SK-N-SH treated with all-trans-retinoic acid at 6 μM for 48 hours (cell line): ENCODE measurements at regions not wholly inside any gene's neighbourhood (a gene's known extent, or its start where the extent isn't known, plus 50 kb on each side); places are given as distances from the start of the nearest gene placed in this dataset.

Experiments
- ATAC-seq: fragments of 200-7000 bp; cut with Tn5 transposase; 3 replicates; pipeline ENCODE4 v1.9.1; 2020; ENCODE audit warnings: mild to moderate bottlenecking, moderate library complexity
- ARNTL ChIP-seq: fragments of 450-650 bp; formaldehyde crosslinking; IDR thresholded peaks from 2 replicates; pipeline ENCODE4 v1.5.0; 2020; ENCODE audit warnings: low read depth, mild to moderate bottlenecking, moderate library complexity, borderline replicate concordance
- CSDC2 ChIP-seq: fragments of 250-450 bp; sonication (Bioruptor Pico); IDR thresholded peaks from 2 replicates; pipeline ENCODE4 v1.5.0; 2020; ENCODE audit warnings: mild to moderate bottlenecking, moderate library complexity
- ESRRG ChIP-seq: fragments of 250-450 bp; sonication (Bioruptor Pico); IDR thresholded peaks from 2 replicates; pipeline ENCODE4 v1.6.1; 2021; ENCODE audit warnings: mild to moderate bottlenecking
- GLIS3 ChIP-seq: fragments of 250-450 bp; sonication (Bioruptor Pico); IDR thresholded peaks from 2 replicates; pipeline ENCODE4 v1.5.0; 2020; ENCODE audit warnings: mild to moderate bottlenecking, moderate library complexity
- ISL1 ChIP-seq: fragments of 250-450 bp; sonication (Bioruptor Pico); IDR thresholded peaks from 2 replicates; pipeline ENCODE4 v2.1.2; 2022; ENCODE audit warnings: mild to moderate bottlenecking, moderate library complexity
- OSR1 ChIP-seq: fragments of 250-450 bp; sonication (Bioruptor Pico); IDR thresholded peaks from 2 replicates; pipeline ENCODE4 v1.8.0; 2022; ENCODE audit warnings: moderate library complexity, mild to moderate bottlenecking, inconsistent platforms
- PPARA ChIP-seq: fragments of 250-450 bp; sonication (Bioruptor Pico); IDR thresholded peaks from 2 replicates; pipeline ENCODE4 v1.5.0; 2020; ENCODE audit warnings: mild to moderate bottlenecking, borderline replicate concordance
- RARB ChIP-seq: fragments of 250-450 bp; sonication (Bioruptor Pico); IDR thresholded peaks from 2 replicates; pipeline ENCODE4 v1.8.0; 2021; ENCODE audit warnings: mild to moderate bottlenecking, moderate library complexity
- SNAI2 ChIP-seq: fragments of 250-450 bp; sonication (Bioruptor Pico); IDR thresholded peaks from 2 replicates; pipeline ENCODE4 v1.5.0; 2020; ENCODE audit warnings: mild to moderate bottlenecking, moderate library complexity
- TCF4 ChIP-seq: fragments of 250-450 bp; sonication (Bioruptor Pico); IDR thresholded peaks from 2 replicates; pipeline ENCODE4 v1.8.0; 2021; ENCODE audit warnings: mild to moderate bottlenecking, moderate library complexity, borderline replicate concordance
- TOX ChIP-seq: fragments of 250-450 bp; sonication (Bioruptor Pico); IDR thresholded peaks from 2 replicates; pipeline ENCODE4 v1.8.0; 2021; ENCODE audit warnings: mild to moderate bottlenecking, moderate library complexity, borderline replicate concordance
- ZC3H10 ChIP-seq: fragments of 250-450 bp; sonication (Bioruptor Pico); IDR thresholded peaks from 2 replicates; pipeline ENCODE4 v1.5.1; 2021; ENCODE audit warnings: mild to moderate bottlenecking, moderate library complexity
- ZFP3 ChIP-seq: fragments of 250-450 bp; sonication (Bioruptor Pico); IDR thresholded peaks from 2 replicates; pipeline ENCODE4 v1.5.0; 2020; ENCODE audit warnings: mild to moderate bottlenecking, moderate library complexity
- ZFP30 ChIP-seq: fragments of 450-650 bp; formaldehyde crosslinking; IDR thresholded peaks from 2 replicates; pipeline ENCODE4 v1.5.0; 2022; ENCODE audit warnings: mild to moderate bottlenecking, moderate library complexity
- ZNF565 ChIP-seq: fragments of 450-650 bp; formaldehyde crosslinking; conservative IDR thresholded peaks from 2 replicates; pipeline ENCODE4 v1.5.0; 2020; ENCODE audit warnings: low read depth, mild to moderate bottlenecking, moderate library complexity
- ZNF70 ChIP-seq: fragments of 450-650 bp; formaldehyde crosslinking; IDR thresholded peaks from 2 replicates; pipeline ENCODE4 v1.5.0; 2020; ENCODE audit warnings: mild to moderate bottlenecking, moderate library complexity
- ZNF8 ChIP-seq: fragments of 450-650 bp; formaldehyde crosslinking; IDR thresholded peaks from 2 replicates; pipeline ENCODE4 v1.5.0; 2020; ENCODE audit warnings: mild to moderate bottlenecking, moderate library complexity
- TF ChIP-seq, protein P1 (sequence below): fragments of 250-450 bp; sonication (Bioruptor Pico); IDR thresholded peaks from 2 replicates; pipeline ENCODE4 v1.5.0; 2020; ENCODE audit warnings: mild to moderate bottlenecking, moderate library complexity
- TF ChIP-seq, protein P2 (sequence below): fragments of 250-450 bp; sonication (Bioruptor Pico); IDR thresholded peaks from 2 replicates; pipeline ENCODE4 v1.5.1; 2020; ENCODE audit warnings: low read depth, mild to moderate bottlenecking, moderate library complexity
- TF ChIP-seq, protein P3 (sequence below): fragments of 250-450 bp; sonication (Bioruptor Pico); IDR thresholded peaks from 2 replicates; pipeline ENCODE4 v1.8.0; 2021; ENCODE audit warnings: low read depth, mild to moderate bottlenecking, moderate library complexity, borderline replicate concordance
- TF ChIP-seq, protein P4 (sequence below): fragments of 250-450 bp; sonication (Bioruptor Pico); IDR thresholded peaks from 2 replicates; pipeline ENCODE4 v1.5.1; 2021; ENCODE audit warnings: mild to moderate bottlenecking, moderate library complexity
- TF ChIP-seq, protein P5 (sequence below): fragments of 250-450 bp; sonication (Bioruptor Pico); IDR thresholded peaks from 2 replicates; pipeline ENCODE4 v1.8.0; 2020; ENCODE audit warnings: mild to moderate bottlenecking, moderate library complexity, borderline replicate concordance

DNA sequence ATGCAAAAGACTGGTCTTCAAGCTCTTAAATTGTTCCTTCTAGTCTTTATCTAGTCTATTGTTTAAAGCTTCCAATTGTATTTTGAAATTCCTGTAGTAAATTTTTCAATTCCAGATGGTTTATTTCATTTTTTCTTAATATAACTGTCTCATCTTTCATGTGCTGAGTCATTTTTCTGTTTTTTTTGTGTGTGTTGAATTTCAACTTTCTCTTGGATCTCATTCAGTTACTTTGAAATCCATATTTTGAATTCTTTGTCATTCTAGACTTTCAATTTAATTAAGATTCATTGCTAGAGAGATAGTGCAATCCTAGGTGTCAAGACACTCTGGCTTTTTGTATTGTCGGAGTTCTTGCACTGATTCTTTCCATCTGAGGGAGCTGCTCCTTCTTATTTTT lies 128.0 kb upstream of the PRKG2 start:
- TF ChIP-seq, protein P1, sequence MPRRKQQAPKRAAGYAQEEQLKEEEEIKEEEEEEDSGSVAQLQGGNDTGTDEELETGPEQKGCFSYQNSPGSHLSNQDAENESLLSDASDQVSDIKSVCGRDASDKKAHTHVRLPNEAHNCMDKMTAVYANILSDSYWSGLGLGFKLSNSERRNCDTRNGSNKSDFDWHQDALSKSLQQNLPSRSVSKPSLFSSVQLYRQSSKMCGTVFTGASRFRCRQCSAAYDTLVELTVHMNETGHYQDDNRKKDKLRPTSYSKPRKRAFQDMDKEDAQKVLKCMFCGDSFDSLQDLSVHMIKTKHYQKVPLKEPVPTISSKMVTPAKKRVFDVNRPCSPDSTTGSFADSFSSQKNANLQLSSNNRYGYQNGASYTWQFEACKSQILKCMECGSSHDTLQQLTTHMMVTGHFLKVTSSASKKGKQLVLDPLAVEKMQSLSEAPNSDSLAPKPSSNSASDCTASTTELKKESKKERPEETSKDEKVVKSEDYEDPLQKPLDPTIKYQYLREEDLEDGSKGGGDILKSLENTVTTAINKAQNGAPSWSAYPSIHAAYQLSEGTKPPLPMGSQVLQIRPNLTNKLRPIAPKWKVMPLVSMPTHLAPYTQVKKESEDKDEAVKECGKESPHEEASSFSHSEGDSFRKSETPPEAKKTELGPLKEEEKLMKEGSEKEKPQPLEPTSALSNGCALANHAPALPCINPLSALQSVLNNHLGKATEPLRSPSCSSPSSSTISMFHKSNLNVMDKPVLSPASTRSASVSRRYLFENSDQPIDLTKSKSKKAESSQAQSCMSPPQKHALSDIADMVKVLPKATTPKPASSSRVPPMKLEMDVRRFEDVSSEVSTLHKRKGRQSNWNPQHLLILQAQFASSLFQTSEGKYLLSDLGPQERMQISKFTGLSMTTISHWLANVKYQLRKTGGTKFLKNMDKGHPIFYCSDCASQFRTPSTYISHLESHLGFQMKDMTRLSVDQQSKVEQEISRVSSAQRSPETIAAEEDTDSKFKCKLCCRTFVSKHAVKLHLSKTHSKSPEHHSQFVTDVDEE = no peak
- TF ChIP-seq ZFP3 (CRISPR knock-in tag) (no peak), TCF4 (no peak), ZNF70 (CRISPR knock-in tag) (no peak), OSR1 (CRISPR knock-in tag) (no peak), ZFP30 (CRISPR knock-in tag) (no peak), ARNTL (CRISPR knock-in tag) (no peak), TOX (CRISPR knock-in tag) (no peak), GLIS3 (CRISPR knock-in tag) (no peak), ISL1 (no peak), PPARA (CRISPR knock-in tag) (no peak), ZC3H10 (CRISPR knock-in tag) (no peak)
- TF ChIP-seq, protein P2, sequence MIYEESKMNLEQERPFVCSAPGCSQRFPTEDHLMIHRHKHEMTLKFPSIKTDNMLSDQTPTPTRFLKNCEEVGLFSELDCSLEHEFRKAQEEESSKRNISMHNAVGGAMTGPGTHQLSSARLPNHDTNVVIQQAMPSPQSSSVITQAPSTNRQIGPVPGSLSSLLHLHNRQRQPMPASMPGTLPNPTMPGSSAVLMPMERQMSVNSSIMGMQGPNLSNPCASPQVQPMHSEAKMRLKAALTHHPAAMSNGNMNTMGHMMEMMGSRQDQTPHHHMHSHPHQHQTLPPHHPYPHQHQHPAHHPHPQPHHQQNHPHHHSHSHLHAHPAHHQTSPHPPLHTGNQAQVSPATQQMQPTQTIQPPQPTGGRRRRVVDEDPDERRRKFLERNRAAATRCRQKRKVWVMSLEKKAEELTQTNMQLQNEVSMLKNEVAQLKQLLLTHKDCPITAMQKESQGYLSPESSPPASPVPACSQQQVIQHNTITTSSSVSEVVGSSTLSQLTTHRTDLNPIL (CRISPR knock-in tag) = no peak
- TF ChIP-seq, protein P3, sequence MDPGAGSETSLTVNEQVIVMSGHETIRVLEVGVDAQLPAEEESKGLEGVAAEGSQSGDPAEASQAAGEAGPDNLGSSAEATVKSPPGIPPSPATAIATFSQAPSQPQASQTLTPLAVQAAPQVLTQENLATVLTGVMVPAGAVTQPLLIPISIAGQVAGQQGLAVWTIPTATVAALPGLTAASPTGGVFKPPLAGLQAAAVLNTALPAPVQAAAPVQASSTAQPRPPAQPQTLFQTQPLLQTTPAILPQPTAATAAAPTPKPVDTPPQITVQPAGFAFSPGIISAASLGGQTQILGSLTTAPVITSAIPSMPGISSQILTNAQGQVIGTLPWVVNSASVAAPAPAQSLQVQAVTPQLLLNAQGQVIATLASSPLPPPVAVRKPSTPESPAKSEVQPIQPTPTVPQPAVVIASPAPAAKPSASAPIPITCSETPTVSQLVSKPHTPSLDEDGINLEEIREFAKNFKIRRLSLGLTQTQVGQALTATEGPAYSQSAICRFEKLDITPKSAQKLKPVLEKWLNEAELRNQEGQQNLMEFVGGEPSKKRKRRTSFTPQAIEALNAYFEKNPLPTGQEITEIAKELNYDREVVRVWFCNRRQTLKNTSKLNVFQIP = no peak
- TF ChIP-seq, all 23 proteins: peak for 0
- no peak for ATAC-seq

DNA sequence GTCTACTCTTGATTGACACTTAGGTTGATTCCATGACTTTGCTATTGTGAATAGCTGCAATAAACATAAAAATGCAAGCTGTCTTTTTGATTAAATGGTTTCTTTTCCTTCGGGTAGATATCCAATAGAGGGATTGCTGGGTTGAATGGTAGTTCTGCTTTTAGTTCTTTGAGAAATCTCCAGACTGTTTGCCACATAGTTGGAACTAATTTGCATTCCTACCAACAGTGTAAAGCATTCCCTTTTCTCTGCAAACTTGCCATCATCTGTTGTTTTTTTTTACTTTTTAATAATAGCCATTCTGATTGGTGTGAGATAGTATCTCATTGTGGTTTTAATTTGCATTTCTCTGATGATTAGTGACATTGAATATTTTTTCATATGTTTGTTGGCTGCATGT lies 122.2 kb upstream of the PRKG2 start:
- TF ChIP-seq ESRRG (no peak), CSDC2 (no peak), ZFP3 (CRISPR knock-in tag) (no peak), ISL1 (no peak), PPARA (CRISPR knock-in tag) (no peak), SNAI2 (CRISPR knock-in tag) (no peak), GLIS3 (CRISPR knock-in tag) (no peak)
- TF ChIP-seq, protein P2 (CRISPR knock-in tag) = no peak
- TF ChIP-seq, protein P4, sequence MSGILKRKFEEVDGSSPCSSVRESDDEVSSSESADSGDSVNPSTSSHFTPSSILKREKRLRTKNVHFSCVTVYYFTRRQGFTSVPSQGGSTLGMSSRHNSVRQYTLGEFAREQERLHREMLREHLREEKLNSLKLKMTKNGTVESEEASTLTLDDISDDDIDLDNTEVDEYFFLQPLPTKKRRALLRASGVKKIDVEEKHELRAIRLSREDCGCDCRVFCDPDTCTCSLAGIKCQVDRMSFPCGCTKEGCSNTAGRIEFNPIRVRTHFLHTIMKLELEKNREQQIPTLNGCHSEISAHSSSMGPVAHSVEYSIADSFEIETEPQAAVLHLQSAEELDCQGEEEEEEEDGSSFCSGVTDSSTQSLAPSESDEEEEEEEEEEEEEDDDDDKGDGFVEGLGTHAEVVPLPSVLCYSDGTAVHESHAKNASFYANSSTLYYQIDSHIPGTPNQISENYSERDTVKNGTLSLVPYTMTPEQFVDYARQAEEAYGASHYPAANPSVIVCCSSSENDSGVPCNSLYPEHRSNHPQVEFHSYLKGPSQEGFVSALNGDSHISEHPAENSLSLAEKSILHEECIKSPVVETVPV = no peak
- ATAC-seq = no peak

DNA sequence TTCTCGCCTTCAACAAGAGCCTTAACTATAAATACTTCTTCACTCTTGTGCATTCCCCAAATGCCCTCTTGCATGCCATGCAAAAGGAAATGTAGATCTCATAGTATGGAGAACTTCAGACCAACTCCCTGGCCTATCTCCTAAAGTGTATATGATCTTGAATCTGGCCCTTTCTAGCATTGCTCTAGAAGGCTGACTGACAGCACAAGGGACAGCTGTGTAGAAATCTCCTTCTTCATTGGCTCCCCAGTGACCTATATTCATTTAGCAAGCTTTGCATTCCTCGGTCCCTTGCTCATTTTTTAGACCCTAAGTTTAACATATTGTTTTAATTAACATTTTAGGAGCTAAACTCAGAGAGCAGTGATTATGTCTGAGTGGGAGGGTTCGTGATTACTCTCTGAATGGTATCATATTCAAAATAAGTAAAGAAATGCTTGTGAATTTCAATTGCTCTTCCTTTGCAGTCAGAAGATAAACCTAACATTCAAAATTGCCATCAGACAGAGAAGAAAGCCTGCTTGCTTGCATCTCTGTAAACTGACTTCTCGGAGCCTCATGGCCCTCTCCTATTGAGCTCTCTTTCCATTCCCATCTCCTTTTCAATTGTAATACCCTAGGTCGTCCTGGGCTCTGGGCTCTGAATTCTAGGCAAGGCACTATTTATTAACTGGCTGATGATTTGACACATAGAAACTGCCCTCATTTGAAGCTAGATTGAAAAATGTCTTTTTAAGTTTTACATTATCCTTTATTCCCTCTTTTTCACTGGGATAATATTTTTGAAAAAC lies 120.3 kb upstream of the PRKG2 start:
- no peak for ATAC-seq
- TF ChIP-seq, protein P2 (CRISPR knock-in tag) = no peak
- TF ChIP-seq SNAI2 (CRISPR knock-in tag) (no peak), ZNF70 (CRISPR knock-in tag) (no peak), ZNF565 (CRISPR knock-in tag) (no peak), TOX (CRISPR knock-in tag) (no peak), ZNF8 (no peak), ZC3H10 (CRISPR knock-in tag) (no peak), GLIS3 (CRISPR knock-in tag) (no peak), ZFP30 (CRISPR knock-in tag) (no peak), OSR1 (CRISPR knock-in tag) (no peak), RARB (CRISPR knock-in tag) (no peak), PPARA (CRISPR knock-in tag) (no peak), ISL1 (no peak)
- TF ChIP-seq, protein P5, sequence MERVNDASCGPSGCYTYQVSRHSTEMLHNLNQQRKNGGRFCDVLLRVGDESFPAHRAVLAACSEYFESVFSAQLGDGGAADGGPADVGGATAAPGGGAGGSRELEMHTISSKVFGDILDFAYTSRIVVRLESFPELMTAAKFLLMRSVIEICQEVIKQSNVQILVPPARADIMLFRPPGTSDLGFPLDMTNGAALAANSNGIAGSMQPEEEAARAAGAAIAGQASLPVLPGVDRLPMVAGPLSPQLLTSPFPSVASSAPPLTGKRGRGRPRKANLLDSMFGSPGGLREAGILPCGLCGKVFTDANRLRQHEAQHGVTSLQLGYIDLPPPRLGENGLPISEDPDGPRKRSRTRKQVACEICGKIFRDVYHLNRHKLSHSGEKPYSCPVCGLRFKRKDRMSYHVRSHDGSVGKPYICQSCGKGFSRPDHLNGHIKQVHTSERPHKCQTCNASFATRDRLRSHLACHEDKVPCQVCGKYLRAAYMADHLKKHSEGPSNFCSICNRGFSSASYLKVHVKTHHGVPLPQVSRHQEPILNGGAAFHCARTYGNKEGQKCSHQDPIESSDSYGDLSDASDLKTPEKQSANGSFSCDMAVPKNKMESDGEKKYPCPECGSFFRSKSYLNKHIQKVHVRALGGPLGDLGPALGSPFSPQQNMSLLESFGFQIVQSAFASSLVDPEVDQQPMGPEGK (CRISPR knock-in tag) = no peak
- TF ChIP-seq, protein P1 = no peak
